ENCODE measurements at regions not wholly inside any gene's neighbourhood (a gene's known extent, or its start where the extent isn't known, plus 50 kb on each side); places are given as distances from the start of the nearest gene placed in this dataset.

DNA sequence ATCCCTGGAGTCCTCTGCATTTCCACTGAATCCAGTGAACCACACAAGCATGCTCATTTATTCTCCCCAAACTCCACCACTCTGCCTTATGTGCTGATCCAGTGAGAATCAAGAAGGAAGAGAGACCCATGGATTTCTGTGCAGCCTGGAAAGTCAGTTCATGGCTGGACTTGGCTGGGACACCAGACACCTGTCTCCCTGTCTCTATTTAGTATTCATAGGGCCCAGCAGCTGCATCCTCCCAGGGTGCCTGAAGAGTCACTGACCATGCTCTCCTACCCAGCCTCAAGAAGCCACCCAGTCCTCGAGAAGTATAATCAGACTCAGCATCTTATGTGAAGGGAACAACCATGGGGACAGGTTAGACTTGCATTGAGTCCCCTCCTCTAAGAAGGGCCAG lies 83.2 kb downstream of the ZNF280B start:
- no peak overlapping the region; the same call in 1 of the 2 replicates for H3K9ac ChIP-seq (ENCODE audit: low read length)

DNA sequence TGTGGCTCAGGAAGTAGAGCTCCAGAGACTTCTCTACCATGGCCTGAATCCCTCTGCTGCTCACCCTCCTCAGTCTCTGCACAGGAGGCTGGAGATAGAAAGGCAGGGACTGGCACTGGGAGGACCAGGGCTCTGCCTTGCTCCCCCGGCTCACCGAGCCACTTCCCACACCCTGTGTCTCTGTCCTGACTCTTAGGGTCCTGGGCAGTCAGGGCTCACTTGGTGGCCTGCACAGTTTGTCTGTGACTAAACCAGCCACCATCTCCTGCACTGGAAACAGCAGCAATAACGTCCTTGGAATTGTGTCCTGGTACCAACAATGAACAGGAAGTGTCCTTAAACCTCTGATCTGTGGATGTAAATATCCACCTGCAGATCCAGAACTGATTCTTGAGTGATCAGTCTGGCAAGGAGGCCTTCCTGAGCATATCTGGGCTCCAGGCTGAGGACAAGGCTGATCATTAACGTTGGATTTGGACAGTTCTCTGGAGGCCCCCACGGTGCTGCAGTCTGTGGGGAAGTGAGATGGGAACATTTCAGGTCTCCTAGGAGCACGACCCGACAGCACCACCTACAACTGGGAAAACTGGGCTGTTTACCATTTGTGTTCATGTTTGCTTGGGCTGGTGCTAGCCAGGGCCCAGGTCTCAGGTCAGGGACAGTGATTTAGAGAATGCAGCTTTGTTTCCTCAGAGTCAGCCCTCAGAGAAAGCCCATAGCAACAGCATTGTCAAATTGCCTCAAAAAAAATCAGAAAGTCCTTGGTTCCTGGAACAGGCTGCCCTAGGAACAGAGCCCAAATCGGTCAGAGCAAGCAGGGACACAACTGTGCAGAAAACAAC lies 82.5 kb downstream of the ZNF280B start:
- Histone ChIP-seq H3K27ac (ENCODE audit: low read depth, low read length) (no peak overlapping the region), H2AFZ (ENCODE audit: low read depth, low read length, severe bottlenecking) (no peak overlapping the region), H3K27me3 (ENCODE audit: low read length) (no peaks in the 10 kb centered on the region), H3K9ac (ENCODE audit: low read length) (no peak overlapping the region; the same call in 1 of the 2 replicates), H4K20me1 (ENCODE audit: low read depth, low read length) (no peaks in the 10 kb centered on the region), H3K4me3 (ENCODE audit: insufficient read depth, low read length, poor library complexity, severe bottlenecking) (no peak overlapping the region), H3K4me2 (ENCODE audit: low read depth, low read length, poor library complexity, severe bottlenecking) (no peak overlapping the region), H3K9me2 (replicated peaks; ENCODE audit: insufficient read depth, low read length) (no peaks in the 10 kb centered on the region), H3F3A (ENCODE audit: insufficient read depth) (peaks cover 3% of the 10 kb centered on the region; the same call in 1 of the 2 replicates), H3K36me3 (ENCODE audit: low read length) (no peaks in the 10 kb centered on the region), H3K9me3 (ENCODE audit: insufficient read depth, low read length) (no peaks in the 10 kb centered on the region), H3K79me2 (ENCODE audit: insufficient read depth, low read length) (no peaks in the 10 kb centered on the region)
- no peak for TF ChIP-seq EZH2phosphoT487 (conservative IDR thresholded peaks at IDR 0.05; ENCODE audit: low read length)
- no peak for TF ChIP-seq CTCF (IDR thresholded peaks at IDR 0.05; ENCODE audit: insufficient read depth, low read length, poor library complexity, severe bottlenecking)

More for the DNA sequence above, 83.2 kb downstream of the ZNF280B start:
- TF ChIP-seq CTCF (IDR thresholded peaks at IDR 0.05; ENCODE audit: insufficient read depth, low read length, poor library complexity, severe bottlenecking), result no peak
- TF ChIP-seq EZH2phosphoT487 (conservative IDR thresholded peaks at IDR 0.05; ENCODE audit: low read length), result no peak
- Histone ChIP-seq H3K9me3 (ENCODE audit: insufficient read depth, low read length) (no peaks in the 10 kb centered on the region), H3K27ac (ENCODE audit: low read depth, low read length) (no peak overlapping the region), H3F3A (ENCODE audit: insufficient read depth) (peaks cover 3% of the 10 kb centered on the region; the same call in 1 of the 2 replicates), H3K36me3 (ENCODE audit: low read length) (no peaks in the 10 kb centered on the region), H4K20me1 (ENCODE audit: low read depth, low read length) (no peaks in the 10 kb centered on the region), H3K9me2 (replicated peaks; ENCODE audit: insufficient read depth, low read length) (no peaks in the 10 kb centered on the region), H2AFZ (ENCODE audit: low read depth, low read length, severe bottlenecking) (no peak overlapping the region), H3K79me2 (ENCODE audit: insufficient read depth, low read length) (no peaks in the 10 kb centered on the region), H3K27me3 (ENCODE audit: low read length) (no peaks in the 10 kb centered on the region), H3K4me3 (ENCODE audit: insufficient read depth, low read length, poor library complexity, severe bottlenecking) (no peak overlapping the region), H3K4me2 (ENCODE audit: low read depth, low read length, poor library complexity, severe bottlenecking) (no peak overlapping the region)

DNA sequence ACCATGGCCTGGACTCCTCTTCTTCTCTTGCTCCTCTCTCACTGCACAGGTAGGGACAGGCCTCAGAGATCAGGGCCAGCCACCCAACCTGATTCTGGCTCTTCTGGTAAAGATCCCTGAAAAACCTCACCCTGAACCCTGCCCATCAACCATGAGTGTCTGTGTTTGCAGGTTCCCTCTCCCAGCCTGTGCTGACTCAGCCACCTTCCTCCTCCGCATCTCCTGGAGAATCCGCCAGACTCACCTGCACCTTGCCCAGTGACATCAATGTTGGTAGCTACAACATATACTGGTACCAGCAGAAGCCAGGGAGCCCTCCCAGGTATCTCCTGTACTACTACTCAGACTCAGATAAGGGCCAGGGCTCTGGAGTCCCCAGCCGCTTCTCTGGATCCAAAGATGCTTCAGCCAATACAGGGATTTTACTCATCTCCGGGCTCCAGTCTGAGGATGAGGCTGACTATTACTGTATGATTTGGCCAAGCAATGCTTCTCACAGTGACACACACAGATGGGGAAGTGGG lies 80.9 kb downstream of the ZNF280B start:
- no peak overlapping the region for H3K4me3 ChIP-seq (ENCODE audit: insufficient read depth, low read length, poor library complexity, severe bottlenecking)
- no peaks in the 10 kb centered on the region for H4K20me1 ChIP-seq (ENCODE audit: low read depth, low read length)
- no peak overlapping the region for H3K9ac ChIP-seq (ENCODE audit: low read length)
- no peaks in the 10 kb centered on the region for H3K27me3 ChIP-seq (ENCODE audit: low read length)
- H3K36me3 ChIP-seq (ENCODE audit: low read length), result no peaks in the 10 kb centered on the region
- H3K4me2 ChIP-seq (ENCODE audit: low read depth, low read length, poor library complexity, severe bottlenecking), result no peak overlapping the region
- no peak for TF ChIP-seq EZH2phosphoT487 (conservative IDR thresholded peaks at IDR 0.05; ENCODE audit: low read length)
- TF ChIP-seq CTCF (IDR thresholded peaks at IDR 0.05; ENCODE audit: insufficient read depth, low read length, poor library complexity, severe bottlenecking), result no peak
- H3K9me3 ChIP-seq (ENCODE audit: insufficient read depth, low read length), result no peaks in the 10 kb centered on the region
- H3F3A ChIP-seq (ENCODE audit: insufficient read depth), result peaks cover 3% of the 10 kb centered on the region; the same call in 1 of the 2 replicates
- no peak overlapping the region for H2AFZ ChIP-seq (ENCODE audit: low read depth, low read length, severe bottlenecking)
- no peak overlapping the region for H3K27ac ChIP-seq (ENCODE audit: low read depth, low read length)
- no peaks in the 10 kb centered on the region for H3K79me2 ChIP-seq (ENCODE audit: insufficient read depth, low read length)
- no peaks in the 10 kb centered on the region for H3K9me2 ChIP-seq (replicated peaks; ENCODE audit: insufficient read depth, low read length)
